ENCODE measurements at regions not wholly inside any gene's neighbourhood (a gene's known extent, or its start where the extent isn't known, plus 50 kb on each side); places are given as distances from the start of the nearest gene placed in this dataset.

- no peaks in the 10 kb centered on the region for H3K79me2 ChIP-seq (ENCODE audit: insufficient read depth, low read length)
- H2AFZ ChIP-seq (ENCODE audit: low read length), result no peak overlapping the region
- TF ChIP-seq CTCF (IDR thresholded peaks at IDR 0.05; ENCODE audit: extremely low read depth, low read depth, low read length), result no peak
- no peaks in the 10 kb centered on the region for H3K36me3 ChIP-seq (ENCODE audit: insufficient read depth, low read length)
- no peaks in the 10 kb centered on the region for H3K27me3 ChIP-seq (ENCODE audit: insufficient read depth, low read length)
- H3K27ac ChIP-seq (ENCODE audit: low read depth, low read length), result no peak overlapping the region
- no peaks in the 10 kb centered on the region for H4K20me1 ChIP-seq (ENCODE audit: insufficient read depth, low read length)
- no peak overlapping the region for H3K4me2 ChIP-seq (ENCODE audit: insufficient read depth, low read length)
- no peaks in the 10 kb centered on the region for H3K4me1 ChIP-seq (ENCODE audit: insufficient read depth, low read length)
- H3K9me3 ChIP-seq (ENCODE audit: low read depth, low read length), result no peaks in the 10 kb centered on the region
- H3K4me3 ChIP-seq (ENCODE audit: insufficient read depth, low read length), result no peak overlapping the region
- no peak for DNase-seq (ENCODE audit: insufficient read length, low spot score, missing footprints)
Observed at GRCh38 chr4:10196191-10196590, 79.6 kb upstream of the WDR1 start.

GRCh38 chr4:10192331-10192730, 75.7 kb upstream of the WDR1 start:
- no peaks in the 10 kb centered on the region for H3K27me3 ChIP-seq (ENCODE audit: insufficient read depth, low read length)
- H3K79me2 ChIP-seq (ENCODE audit: insufficient read depth, low read length), result no peaks in the 10 kb centered on the region
- no peak for DNase-seq (ENCODE audit: insufficient read length, low spot score, missing footprints)
- no peak overlapping the region for H3K27ac ChIP-seq (ENCODE audit: low read depth, low read length)
- no peak overlapping the region for H2AFZ ChIP-seq (ENCODE audit: low read length)
- H3K36me3 ChIP-seq (ENCODE audit: insufficient read depth, low read length), result no peaks in the 10 kb centered on the region
- H3K4me2 ChIP-seq (ENCODE audit: insufficient read depth, low read length), result no peak overlapping the region
- TF ChIP-seq CTCF (IDR thresholded peaks at IDR 0.05; ENCODE audit: extremely low read depth, low read depth, low read length), result no peak
- H4K20me1 ChIP-seq (ENCODE audit: insufficient read depth, low read length), result no peaks in the 10 kb centered on the region
- H3K9me3 ChIP-seq (ENCODE audit: low read depth, low read length), result no peaks in the 10 kb centered on the region
- no peak overlapping the region for H3K4me3 ChIP-seq (ENCODE audit: insufficient read depth, low read length)
- no peaks in the 10 kb centered on the region for H3K4me1 ChIP-seq (ENCODE audit: insufficient read depth, low read length)

GRCh38 chr4:10188400-10189004, 71.9 kb upstream of the WDR1 start:
- no peaks in the 10 kb centered on the region for H3K27me3 ChIP-seq (ENCODE audit: insufficient read depth, low read length)
- H3K4me2 ChIP-seq (ENCODE audit: insufficient read depth, low read length), result no peak overlapping the region
- DNase-seq (ENCODE audit: insufficient read length, low spot score, missing footprints), result no peak
- H3K9me3 ChIP-seq (ENCODE audit: low read depth, low read length), result no peaks in the 10 kb centered on the region
- peaks cover 15% of the 10 kb centered on the region for H3K4me1 ChIP-seq (ENCODE audit: insufficient read depth, low read length)
- H3K27ac ChIP-seq (ENCODE audit: low read depth, low read length), result no peak overlapping the region
- no peaks in the 10 kb centered on the region for H3K79me2 ChIP-seq (ENCODE audit: insufficient read depth, low read length)
- H2AFZ ChIP-seq (ENCODE audit: low read length), result no peak overlapping the region
- no peaks in the 10 kb centered on the region for H4K20me1 ChIP-seq (ENCODE audit: insufficient read depth, low read length)
- TF ChIP-seq CTCF (IDR thresholded peaks at IDR 0.05; ENCODE audit: extremely low read depth, low read depth, low read length), result no peak
- no peak overlapping the region for H3K4me3 ChIP-seq (ENCODE audit: insufficient read depth, low read length)
- H3K36me3 ChIP-seq (ENCODE audit: insufficient read depth, low read length), result no peaks in the 10 kb centered on the region

GRCh38 chr4:10186228-10187214, 69.9 kb upstream of the WDR1 start:
- peak; percentile 45 for DNase-seq (ENCODE audit: insufficient read length, low spot score, missing footprints)

More at GRCh38 chr4:10186228-10187214, 69.9 kb upstream of the WDR1 start:
- Histone ChIP-seq H3K4me3 (ENCODE audit: insufficient read depth, low read length) (no peak overlapping the region), H3K4me2 (ENCODE audit: insufficient read depth, low read length) (no peak overlapping the region), H3K9me3 (ENCODE audit: low read depth, low read length) (no peaks in the 10 kb centered on the region), H4K20me1 (ENCODE audit: insufficient read depth, low read length) (no peaks in the 10 kb centered on the region), H3K27ac (ENCODE audit: low read depth, low read length) (no peak overlapping the region), H3K4me1 (ENCODE audit: insufficient read depth, low read length) (peaks cover 27% of the 10 kb centered on the region), H3K36me3 (ENCODE audit: insufficient read depth, low read length) (no peaks in the 10 kb centered on the region), H3K27me3 (ENCODE audit: insufficient read depth, low read length) (no peaks in the 10 kb centered on the region), H3K79me2 (ENCODE audit: insufficient read depth, low read length) (no peaks in the 10 kb centered on the region), H2AFZ (ENCODE audit: low read length) (no peak overlapping the region)
- TF ChIP-seq CTCF (IDR thresholded peaks at IDR 0.05; ENCODE audit: extremely low read depth, low read depth, low read length), result peak; percentile 36

All from osteoblast (primary cell).